HG02870 (cell line): ENCODE measurements at regions not wholly inside any gene's neighbourhood (a gene's known extent, or its start where the extent isn't known, plus 50 kb on each side); places are given as distances from the start of the nearest gene placed in this dataset.
"Not testable (repeated sequence)": the region's sequence is repeated elsewhere in the genome, so short reads cannot be mapped to it uniquely, and the experiment has no call there.

Source experiments
- ATAC-seq: cut with Tn5 transposase; IDR thresholded peaks from one replicate; pipeline ENCODE4 v1.9.1; 2021; ENCODE audit warnings: mild to moderate bottlenecking, moderate library complexity; ENCODE audit not compliant: unreplicated experiment

- ATAC-seq, result no peak
Observed at GRCh38 chr14:83129496-83129895, 1595.8 kb upstream of the SEL1L start.

DNA sequence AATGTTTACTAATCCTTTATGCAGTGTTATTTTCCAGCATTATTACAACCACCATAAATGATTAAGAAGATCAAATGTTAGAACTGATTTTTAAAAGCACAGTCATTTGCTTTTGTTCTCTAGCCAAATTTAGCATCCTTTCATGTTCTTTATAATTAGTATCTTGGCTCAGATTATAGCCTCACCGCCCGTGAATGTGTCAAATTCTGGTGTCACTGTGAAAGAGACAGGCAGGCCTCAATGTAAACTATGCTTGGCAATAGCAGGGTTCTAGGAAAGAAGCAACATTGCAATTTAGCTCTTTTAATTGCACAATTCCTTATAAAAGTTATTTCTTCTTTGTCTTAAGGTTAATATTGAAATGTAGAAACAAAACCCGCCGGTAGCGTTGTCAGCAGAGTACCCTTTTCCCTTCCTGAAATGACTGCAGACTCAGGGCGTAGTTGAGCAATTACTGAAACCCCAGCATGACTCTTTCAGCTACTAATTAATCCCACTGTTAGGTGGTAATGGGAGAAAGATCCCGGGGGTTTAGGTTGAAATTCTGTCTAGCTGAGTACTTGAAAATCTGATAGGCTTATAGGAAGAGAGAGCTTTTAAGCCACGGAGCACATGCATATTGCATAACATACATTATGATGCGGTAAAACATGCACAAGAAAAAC lies 1600.5 kb upstream of the SEL1L start:
- ATAC-seq, result no peak

DNA sequence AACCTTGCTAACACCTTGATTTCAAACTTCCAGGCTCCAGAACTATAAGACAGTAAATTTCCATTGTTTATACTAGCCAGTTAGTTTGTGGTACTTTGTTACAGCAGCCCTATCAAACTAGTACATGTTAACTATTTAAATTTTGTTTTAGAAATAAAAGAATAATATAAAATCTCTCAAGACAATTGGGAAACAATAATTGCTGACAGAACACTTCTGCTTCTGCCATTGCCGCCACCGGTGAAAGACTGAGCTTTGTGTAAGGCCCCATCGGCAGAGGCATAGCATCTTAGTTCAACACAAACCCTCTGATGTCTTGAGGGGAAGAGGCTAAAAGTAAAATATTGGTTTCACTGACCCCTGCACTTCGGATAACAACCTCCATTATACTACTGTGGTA lies 1607.1 kb upstream of the SEL1L start:
- no peak for ATAC-seq

- ATAC-seq, result no peak
Observed at GRCh38 chr14:83147006-83147405, 1613.4 kb upstream of the SEL1L start.

GRCh38 chr14:83151571-83151970 lies 1617.9 kb upstream of the SEL1L start:
- no peak for ATAC-seq

DNA sequence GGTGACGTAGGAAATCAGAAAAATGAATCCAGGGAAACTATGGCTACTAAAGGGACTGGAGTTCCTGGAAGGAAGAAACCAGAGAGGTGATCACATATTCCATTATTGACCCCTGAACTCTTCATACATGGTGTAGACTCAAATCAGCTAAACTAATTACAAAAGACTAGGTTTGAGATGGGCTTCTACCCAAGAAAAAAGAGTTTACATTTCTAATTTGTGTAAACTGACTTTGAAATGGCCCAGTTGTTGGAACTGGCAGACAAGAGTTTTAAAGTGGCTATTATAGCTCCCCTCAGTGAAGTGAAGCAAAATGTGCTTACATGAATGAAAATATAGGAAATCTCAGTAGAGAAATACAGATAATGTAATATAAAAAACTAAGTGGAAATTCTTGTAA lies 1619.4 kb upstream of the SEL1L start:
- no peak for ATAC-seq

DNA sequence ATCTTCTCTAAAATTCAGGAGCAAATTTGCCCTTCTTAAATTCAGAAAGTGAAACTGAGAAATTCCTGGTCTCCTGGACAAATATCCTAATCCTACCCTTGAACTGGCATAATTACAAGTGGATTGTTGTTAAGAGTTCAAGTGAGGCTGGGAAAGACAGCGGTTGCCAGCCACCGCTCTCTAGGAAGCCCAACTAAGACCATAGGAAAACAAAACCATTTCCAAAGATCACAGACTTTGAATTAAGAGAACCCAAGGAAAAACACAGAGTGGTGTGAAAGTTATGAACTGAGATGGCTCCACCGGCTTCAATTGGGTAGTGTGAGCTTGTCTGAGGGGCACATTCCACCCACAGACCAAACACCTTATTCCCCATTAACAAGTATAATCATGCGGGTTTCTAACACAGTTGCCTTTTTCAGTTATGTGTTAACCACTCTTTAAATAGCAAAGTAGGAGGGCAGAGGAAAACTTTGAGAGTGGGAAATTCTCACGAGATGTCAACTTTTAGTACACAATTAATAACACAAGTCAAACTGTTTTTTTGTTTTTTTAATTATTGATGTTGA lies 1628.8 kb upstream of the SEL1L start:
- ATAC-seq, result no peak

DNA sequence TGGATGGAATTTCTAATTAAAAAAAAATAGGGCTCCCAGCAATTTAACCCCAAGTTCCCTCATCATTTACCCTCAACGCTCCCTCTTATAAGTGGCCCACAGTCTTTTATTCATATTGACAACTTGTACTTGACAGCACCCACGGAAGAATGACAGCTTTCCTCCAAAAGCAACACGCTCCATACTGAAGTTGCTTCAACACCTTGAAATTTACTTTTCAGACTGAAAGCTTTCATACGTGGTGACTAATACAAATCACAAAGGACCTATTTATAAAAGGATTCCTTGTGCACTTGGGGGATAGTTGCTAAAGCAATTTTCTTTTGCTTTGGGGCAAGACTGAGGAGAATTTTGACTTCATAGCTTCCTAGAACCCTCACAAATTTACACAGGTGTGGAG lies 1629.4 kb upstream of the SEL1L start:
- ATAC-seq, result no peak

- no peak for ATAC-seq
Observed at GRCh38 chr14:83164016-83164415, 1630.4 kb upstream of the SEL1L start.

DNA sequence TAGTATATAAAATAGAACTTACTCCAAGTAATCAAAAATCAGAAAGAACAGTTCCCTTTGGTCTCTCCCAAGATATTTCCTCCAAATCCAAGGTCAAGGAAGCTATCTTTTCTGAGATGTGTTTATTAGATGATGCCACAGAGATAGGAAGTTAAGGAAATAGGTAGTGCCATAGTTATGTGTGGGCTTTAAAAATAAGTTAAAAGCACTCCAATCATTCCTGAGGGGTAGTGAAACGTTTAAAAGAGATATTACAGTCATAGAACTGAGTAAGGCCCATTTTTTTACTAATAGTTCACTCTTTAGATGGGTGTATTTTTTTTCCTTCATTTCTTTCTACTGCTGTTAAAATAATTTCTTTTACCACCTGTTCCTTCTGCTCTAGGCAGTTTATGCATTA lies 1630.9 kb upstream of the SEL1L start:
- no peak for ATAC-seq

GRCh38 chr14:83170165-83170564 lies 1636.5 kb upstream of the SEL1L start:
- no peak for ATAC-seq

DNA sequence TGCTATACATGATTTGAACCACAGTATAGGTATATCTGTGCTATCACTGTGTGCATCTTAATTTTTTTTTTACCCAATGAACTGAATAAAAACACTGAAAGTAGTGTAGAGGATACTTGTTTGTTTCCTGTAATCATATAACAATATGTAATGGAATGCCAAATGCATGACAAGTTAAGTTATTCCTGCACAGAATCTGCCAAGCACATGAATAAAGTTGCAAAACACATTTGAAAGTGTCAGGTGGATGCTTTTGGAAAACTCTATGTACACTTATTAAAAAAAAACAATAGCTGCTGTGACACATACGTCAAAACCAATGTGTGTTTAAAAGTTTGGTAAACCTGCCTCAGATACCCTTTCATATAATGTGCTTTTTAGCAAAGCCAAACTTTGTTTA lies 1638.1 kb upstream of the SEL1L start:
- no peak for ATAC-seq

- no peak for ATAC-seq
Observed at GRCh38 chr14:83172363-83172762, 1638.7 kb upstream of the SEL1L start.

DNA sequence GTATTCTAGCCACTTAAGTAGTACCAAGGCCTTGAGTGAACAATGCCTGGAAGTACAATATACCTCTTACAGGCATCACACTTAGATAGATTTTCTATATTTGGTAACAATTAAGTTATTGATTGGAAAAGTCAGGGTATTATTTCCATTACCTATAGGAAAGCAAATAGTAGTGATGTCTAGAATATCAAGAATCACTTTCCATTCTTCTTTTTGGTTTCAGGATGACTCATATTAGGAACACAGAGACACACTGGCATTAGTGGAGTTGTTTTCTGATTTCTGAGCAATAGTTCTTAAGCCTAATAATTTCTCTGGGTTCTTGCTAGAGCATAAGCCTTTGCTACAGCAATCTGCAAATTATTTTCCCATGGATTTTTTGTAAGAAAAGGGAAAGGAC lies 1640.0 kb upstream of the SEL1L start:
- ATAC-seq, result no peak

DNA sequence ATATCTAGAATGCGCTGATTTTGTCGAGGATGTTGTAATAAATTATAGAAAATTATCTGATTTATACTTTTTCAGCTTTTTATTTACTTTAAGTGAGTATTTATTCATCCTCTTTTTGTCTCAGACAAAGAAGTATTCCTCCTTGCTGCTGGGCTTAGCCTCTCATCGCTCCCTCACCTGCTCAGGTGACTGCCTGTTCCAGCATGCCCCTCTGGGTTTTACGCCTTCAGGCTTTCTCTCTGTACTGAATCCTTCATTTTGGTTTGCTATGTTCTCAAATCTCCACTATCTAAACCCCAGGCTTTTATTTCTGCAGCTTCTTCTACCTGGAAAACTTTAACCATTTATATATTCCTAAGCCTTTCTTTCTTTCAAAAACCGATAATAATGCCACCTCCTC lies 1650.9 kb upstream of the SEL1L start:
- no peak for ATAC-seq

GRCh38 chr14:83188311-83188710 lies 1654.7 kb upstream of the SEL1L start:
- ATAC-seq, result not testable (repeated sequence)

DNA sequence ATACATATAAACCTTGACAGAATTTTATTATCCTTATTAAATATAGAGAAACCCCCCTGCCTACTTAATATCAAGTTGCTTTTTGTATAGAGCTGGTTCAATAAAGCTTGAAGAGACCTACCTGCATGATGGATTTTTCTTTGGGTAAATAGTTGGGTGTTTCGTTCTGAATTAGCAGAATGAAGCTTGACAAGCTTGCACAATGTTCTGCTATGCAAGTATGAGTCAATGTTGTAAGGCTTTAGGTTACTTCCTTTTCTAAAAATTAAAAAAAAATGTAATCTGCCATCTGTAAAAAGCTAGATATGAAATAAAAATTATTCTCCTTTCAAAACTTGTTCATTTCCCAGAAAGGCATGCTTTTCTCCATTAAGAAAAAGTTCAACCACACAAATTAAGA lies 1662.6 kb upstream of the SEL1L start:
- ATAC-seq, result no peak

- ATAC-seq, result no peak
Observed at GRCh38 chr14:83197271-83197670, 1663.6 kb upstream of the SEL1L start.

DNA sequence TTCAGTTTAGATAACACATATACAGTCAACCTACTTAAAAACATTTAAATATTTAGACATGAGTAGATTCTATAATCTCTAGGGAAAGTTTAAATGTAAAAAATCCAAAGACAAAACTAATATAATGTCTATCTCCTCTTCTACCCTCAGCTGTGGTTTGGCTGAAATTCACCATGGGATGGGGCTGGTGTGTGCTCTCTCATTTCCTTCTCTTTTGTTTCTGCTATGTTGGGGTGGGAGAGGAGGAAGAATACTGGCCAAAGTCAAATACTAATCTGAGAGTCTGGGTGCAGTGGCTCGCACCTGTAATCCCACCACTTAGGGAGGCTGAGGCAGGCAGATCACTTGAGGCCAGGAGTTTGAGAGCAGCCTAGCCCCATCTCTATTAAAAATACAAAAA lies 1673.9 kb upstream of the SEL1L start:
- ATAC-seq, result no peak

- ATAC-seq, result no peak
Observed at GRCh38 chr14:83208341-83208740, 1674.7 kb upstream of the SEL1L start.

DNA sequence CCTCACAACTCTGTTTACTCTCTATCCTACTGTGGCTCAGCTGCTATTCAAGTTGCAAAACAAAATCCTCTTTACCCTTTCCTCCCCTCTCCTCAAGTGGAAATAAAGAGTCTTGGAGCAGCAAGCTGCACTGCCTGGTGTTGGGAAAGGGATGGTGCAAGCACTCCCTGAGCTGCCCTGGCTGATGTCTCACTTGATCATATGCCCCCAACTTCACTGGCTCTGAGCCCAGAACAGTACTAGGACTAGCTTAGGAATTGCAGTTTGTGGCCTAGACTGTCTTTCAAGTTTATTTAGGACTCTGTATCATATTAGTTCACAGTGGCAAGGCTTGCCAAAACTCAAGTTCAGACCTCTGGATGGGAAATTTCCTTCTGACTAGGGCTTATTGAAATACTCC lies 1683.8 kb upstream of the SEL1L start:
- ATAC-seq, result no peak

- ATAC-seq, result no peak
Observed at GRCh38 chr14:83247924-83248639, 1714.4 kb upstream of the SEL1L start.
